ENCODE measurements at regions not wholly inside any gene's neighbourhood (a gene's known extent, or its start where the extent isn't known, plus 50 kb on each side); places are given as distances from the start of the nearest gene placed in this dataset.

GRCh38 chr12:76216585-76217472 lies 131.4 kb downstream of the BBS10 start:
- Histone ChIP-seq H3K27ac (no peak overlapping the region), H3K9me3 (no peaks in the 10 kb centered on the region), H3K27me3 (no peaks in the 10 kb centered on the region), H3K36me3 (no peaks in the 10 kb centered on the region), H3K4me3 (no peak overlapping the region), H3K4me1 (no peaks in the 10 kb centered on the region)
- TF ChIP-seq CTCF (IDR thresholded peaks at IDR 0.05): no peak
- no peak for DNase-seq
- intact Hi-C loops (cut with DNase I; ENCODE audit: low total_unique reads): no loop called here

GRCh38 chr12:76208129-76208528 lies 123.6 kb upstream of the NAP1L1 start:
- H3K9me3 ChIP-seq: no peaks in the 10 kb centered on the region
- intact Hi-C loops (cut with DNase I; ENCODE audit: low total_unique reads): loop anchor here (5.0 kb wide), 1 partner anchor 1176 kb away; no protein-coding TSS in a partner anchor
- DNase-seq: no peak
- H3K4me3 ChIP-seq: no peak overlapping the region
- no peaks in the 10 kb centered on the region for H3K27me3 ChIP-seq
- no peaks in the 10 kb centered on the region for H3K36me3 ChIP-seq
- no peak overlapping the region for H3K27ac ChIP-seq
- H3K4me1 ChIP-seq: no peaks in the 10 kb centered on the region
- no peak for TF ChIP-seq CTCF (IDR thresholded peaks at IDR 0.05)

- intact Hi-C loops (cut with DNase I; ENCODE audit: low total_unique reads): loop anchor here (5.0 kb wide), 1 partner anchor 1174 kb away; no protein-coding TSS in a partner anchor
- Histone ChIP-seq H3K9me3 (no peaks in the 10 kb centered on the region), H3K4me3 (no peak overlapping the region), H3K4me1 (no peaks in the 10 kb centered on the region), H3K27ac (no peak overlapping the region), H3K27me3 (no peaks in the 10 kb centered on the region), H3K36me3 (no peaks in the 10 kb centered on the region)
- TF ChIP-seq CTCF (IDR thresholded peaks at IDR 0.05): no peak
- no peak for DNase-seq
These were observed 122.2 kb upstream of the NAP1L1 start for GRCh38 chr12:76206677-76207072.

GRCh38 chr12:76206039-76206676 lies 121.7 kb upstream of the NAP1L1 start:
- Histone ChIP-seq H3K27ac (no peak overlapping the region), H3K4me1 (no peaks in the 10 kb centered on the region), H3K4me3 (no peak overlapping the region), H3K27me3 (no peaks in the 10 kb centered on the region), H3K9me3 (no peaks in the 10 kb centered on the region), H3K36me3 (no peaks in the 10 kb centered on the region)
- no peak for TF ChIP-seq CTCF (IDR thresholded peaks at IDR 0.05)
- no peak for DNase-seq
- intact Hi-C loops (cut with DNase I; ENCODE audit: low total_unique reads): loop anchor here (5.0 kb wide), 1 partner anchor 1174 kb away; no protein-coding TSS in a partner anchor

GRCh38 chr12:76202621-76203020 lies 118.1 kb upstream of the NAP1L1 start:
- no peak for DNase-seq
- Histone ChIP-seq H3K4me3 (no peak overlapping the region), H3K27me3 (no peaks in the 10 kb centered on the region), H3K36me3 (no peaks in the 10 kb centered on the region), H3K27ac (no peak overlapping the region), H3K9me3 (peaks cover 0 to 25% (median 17%) of the 10 kb centered on the region in 3 donors), H3K4me1 (no peaks in the 10 kb centered on the region)
- intact Hi-C loops (cut with DNase I; ENCODE audit: low total_unique reads): no loop called here
- TF ChIP-seq CTCF (IDR thresholded peaks at IDR 0.05): no peak

Measured in tibial artery (tissue), 4 donors.